NB4 (cell line): ENCODE measurements at regions not wholly inside any gene's neighbourhood (a gene's known extent, or its start where the extent isn't known, plus 50 kb on each side); places are given as distances from the start of the nearest gene placed in this dataset.

Experiments used
- CTCF ChIP-seq: IDR thresholded peaks from one replicate; pipeline ENCODE4 v1.5.1; 2012; ENCODE audit warnings: low read depth, low read length
- POLR2A ChIP-seq: IDR thresholded peaks from 2 replicates; pipeline ENCODE4 v1.6.1; 2011; ENCODE audit warnings: mild to moderate bottlenecking; ENCODE audit not compliant: insufficient read length; ENCODE audit errors: extremely low read depth

- no peak for TF ChIP-seq CTCF
- no peak for TF ChIP-seq POLR2A
These were observed 1163.2 kb downstream of the PCDH18 start for GRCh38 chr4:136369073-136369472.
